Fibroblast of pulmonary artery (primary cell): ENCODE measurements at regions not wholly inside any gene's neighbourhood (a gene's known extent, or its start where the extent isn't known, plus 50 kb on each side); places are given as distances from the start of the nearest gene placed in this dataset.

Experiments
- DNase-seq: peaks from one replicate; pipeline ENCODE4 v3.0.0-alpha.2; 2010; ENCODE audit warnings: low read depth
- H3K4me3 ChIP-seq: replicated peaks from 2 replicates; pipeline ENCODE4 v1.5.1; 2011; ENCODE audit warnings: low read depth, mild to moderate bottlenecking, control low read depth, low read length, moderate library complexity
- TF ChIP-seq, protein P1 (sequence below): IDR thresholded peaks from 2 replicates; pipeline ENCODE4 v1.5.1; 2011; ENCODE audit warnings: mild to moderate bottlenecking, control low read depth, low read length, inconsistent platforms; ENCODE audit errors: missing control alignments

- no peak overlapping the region for H3K4me3 ChIP-seq
- TF ChIP-seq, protein P1, sequence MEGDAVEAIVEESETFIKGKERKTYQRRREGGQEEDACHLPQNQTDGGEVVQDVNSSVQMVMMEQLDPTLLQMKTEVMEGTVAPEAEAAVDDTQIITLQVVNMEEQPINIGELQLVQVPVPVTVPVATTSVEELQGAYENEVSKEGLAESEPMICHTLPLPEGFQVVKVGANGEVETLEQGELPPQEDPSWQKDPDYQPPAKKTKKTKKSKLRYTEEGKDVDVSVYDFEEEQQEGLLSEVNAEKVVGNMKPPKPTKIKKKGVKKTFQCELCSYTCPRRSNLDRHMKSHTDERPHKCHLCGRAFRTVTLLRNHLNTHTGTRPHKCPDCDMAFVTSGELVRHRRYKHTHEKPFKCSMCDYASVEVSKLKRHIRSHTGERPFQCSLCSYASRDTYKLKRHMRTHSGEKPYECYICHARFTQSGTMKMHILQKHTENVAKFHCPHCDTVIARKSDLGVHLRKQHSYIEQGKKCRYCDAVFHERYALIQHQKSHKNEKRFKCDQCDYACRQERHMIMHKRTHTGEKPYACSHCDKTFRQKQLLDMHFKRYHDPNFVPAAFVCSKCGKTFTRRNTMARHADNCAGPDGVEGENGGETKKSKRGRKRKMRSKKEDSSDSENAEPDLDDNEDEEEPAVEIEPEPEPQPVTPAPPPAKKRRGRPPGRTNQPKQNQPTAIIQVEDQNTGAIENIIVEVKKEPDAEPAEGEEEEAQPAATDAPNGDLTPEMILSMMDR, result no peak
- no peak for DNase-seq
Observed at GRCh38 chr3:13256845-13257244, 163.3 kb downstream of the NUP210 start.

DNA sequence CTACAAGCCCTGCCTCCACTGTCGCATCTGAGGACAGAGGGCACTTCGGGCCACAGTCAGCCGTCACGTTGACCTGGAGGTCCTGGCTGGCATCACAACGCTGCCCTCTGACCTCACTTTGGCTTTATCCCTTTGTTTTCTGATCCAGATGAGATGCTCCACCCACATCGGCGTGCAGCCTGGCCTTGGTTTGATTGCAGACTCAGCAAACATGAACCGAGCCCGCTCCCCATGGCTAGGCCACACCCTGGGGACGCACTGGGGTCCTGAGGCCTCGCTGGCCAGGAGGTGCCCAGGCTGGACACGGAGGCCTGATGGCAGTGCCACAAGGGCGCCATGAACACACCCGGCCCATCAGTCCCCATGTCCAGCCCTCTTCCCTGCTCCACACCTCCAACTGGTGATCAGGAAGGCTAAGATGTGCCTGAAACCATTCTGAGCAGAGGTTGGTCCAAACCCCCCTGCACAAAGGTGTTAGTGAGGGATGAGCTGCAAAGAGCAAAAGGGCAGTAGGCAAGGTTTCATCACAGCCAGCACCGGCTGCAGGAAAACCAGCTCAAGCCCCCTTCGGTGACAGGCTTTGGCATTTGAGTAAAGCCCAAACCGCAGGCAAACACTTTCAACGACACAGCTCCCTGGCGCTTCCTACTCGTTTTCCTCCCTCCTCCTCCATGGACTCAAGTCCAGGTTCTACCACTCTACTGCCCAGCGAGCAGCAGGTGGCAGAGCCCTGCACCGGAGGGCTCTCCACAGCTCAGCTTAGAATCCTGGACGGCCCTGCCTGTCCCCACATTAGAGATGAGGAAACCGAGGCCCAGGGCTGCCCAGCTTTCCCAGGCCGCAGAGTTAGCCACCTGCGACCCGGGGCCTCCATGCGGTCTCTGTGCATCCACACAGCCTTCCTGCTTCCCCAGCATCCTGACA lies 165.8 kb downstream of the NUP210 start:
- no peak overlapping the region for H3K4me3 ChIP-seq
- TF ChIP-seq, protein P1, result no peak
- no peak for DNase-seq

DNA sequence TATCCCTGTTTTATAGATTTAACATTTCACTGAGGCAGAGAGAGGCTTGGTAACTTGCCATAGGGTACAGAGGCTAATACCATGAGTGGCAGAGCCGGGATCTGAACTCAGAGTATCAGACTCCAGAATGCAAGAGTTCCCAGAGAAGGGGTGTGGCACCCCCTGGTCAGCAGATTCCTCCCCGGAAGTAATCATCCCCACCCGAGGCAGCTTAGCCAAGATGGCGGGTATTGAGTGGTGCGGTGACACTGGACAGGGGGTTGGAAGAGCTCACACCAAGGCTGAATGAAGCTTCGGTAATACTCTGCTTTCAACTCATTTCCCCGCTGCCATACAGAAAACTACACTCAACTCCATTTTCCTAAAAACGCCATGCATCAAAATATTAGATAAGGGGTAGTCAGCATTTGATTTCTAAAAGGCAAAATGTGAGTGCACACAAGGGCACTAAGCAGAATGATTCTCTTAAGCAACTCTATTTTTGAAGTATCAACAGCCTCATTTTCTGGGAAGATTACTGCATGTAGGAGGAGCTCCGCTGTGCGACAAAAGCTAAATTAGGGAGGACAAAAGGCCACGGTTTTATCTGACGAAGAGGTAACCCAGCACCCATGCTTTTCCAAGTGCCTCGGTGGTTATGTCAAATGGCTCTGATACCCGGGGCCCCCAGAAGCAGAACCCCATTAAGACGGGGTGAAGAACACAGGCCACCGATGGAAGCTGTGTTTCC lies 166.7 kb downstream of the NUP210 start:
- TF ChIP-seq, protein P1, result no peak
- DNase-seq, result no peak
- H3K4me3 ChIP-seq, result no peak overlapping the region

- TF ChIP-seq, protein P1, result no peak
- no peak overlapping the region for H3K4me3 ChIP-seq
- no peak for DNase-seq
Observed at GRCh38 chr3:13252207-13252606, 167.9 kb downstream of the NUP210 start.

- no peak overlapping the region for H3K4me3 ChIP-seq
- DNase-seq, result no peak
- TF ChIP-seq, protein P1, result no peak
Observed at GRCh38 chr3:13251166-13251903, 168.8 kb downstream of the NUP210 start.

DNA sequence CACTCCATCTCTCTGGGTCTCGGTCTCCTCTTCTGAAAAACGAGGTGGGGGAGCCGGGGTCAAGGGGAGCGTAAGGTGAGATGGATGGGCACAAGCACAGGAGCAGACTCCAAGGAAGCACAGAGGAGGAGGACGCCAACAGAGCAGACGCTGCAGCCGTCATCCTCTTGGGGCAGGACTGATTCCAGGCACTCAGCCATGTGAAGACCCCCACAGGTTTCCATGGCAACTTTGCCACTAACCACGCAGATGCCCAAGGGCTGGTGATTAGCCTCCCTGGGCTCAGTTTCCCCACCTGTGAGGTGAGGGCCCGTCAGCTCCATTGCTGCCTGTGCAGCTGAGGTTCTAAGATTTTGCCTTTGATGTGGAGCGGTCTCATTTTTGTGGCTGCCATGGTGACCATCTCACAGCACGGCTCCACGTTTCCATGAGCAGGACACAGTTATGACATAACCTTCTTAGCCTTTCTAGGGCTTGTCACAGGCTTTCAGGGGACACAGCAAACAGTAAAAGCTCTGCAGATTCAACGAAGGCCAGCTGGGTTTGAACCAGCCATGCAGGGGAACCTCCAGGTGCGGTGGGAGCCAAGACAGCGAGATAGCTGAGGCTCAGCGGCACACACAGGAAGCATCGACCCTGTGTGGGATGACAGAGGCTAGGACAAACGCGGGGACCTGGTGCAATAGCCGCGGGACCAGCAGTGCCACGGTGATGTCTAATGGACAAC lies 170.3 kb downstream of the NUP210 start:
- DNase-seq, result no peak
- TF ChIP-seq, protein P1, result no peak
- H3K4me3 ChIP-seq, result no peak overlapping the region
